Neutrophil (primary cell): ENCODE measurements at regions not wholly inside any gene's neighbourhood (a gene's known extent, or its start where the extent isn't known, plus 50 kb on each side); places are given as distances from the start of the nearest gene placed in this dataset.

ENCODE experiments used
- H3K27ac ChIP-seq: fragments of 200-600 bp; sonication (generic); 2 replicates; pipeline ENCODE4 v1.5.1; 2016; ENCODE audit warnings: mild to moderate bottlenecking, moderate library complexity
- H3K27me3 ChIP-seq: fragments of 200-600 bp; sonication (generic); 2 replicates; pipeline ENCODE4 v1.6.0; 2016; ENCODE audit warnings: mild to moderate bottlenecking
- H3K36me3 ChIP-seq: fragments of 200-600 bp; sonication (generic); 2 replicates; pipeline ENCODE4 v1.5.1; 2017
- H3K4me1 ChIP-seq, 2 experiments: fragments of 200-600 bp in 1 of 2; sonication (generic) in 1 of 2; 1 replicate in 1 of 2; 2 replicates in 1 of 2; pipeline versions ENCODE4 v1.5.1 to v1.6.1; 2013 to 2016; ENCODE audit warnings: low read depth in 1 of 2, low read length in 1 of 2, mild to moderate bottlenecking in 1 of 2, moderate library complexity in 1 of 2; ENCODE audit not compliant: control insufficient read depth in 1 of 2, insufficient read depth in 1 of 2
- H3K4me3 ChIP-seq, 2 experiments: fragments of 200-600 bp in 1 of 2; sonication (generic) in 1 of 2; 1 replicate in 1 of 2; 2 replicates in 1 of 2; pipeline ENCODE4 v1.5.1; 2013 to 2016; ENCODE audit warnings: low read depth in 1 of 2, low read length in 1 of 2, mild to moderate bottlenecking in 1 of 2, moderate library complexity in 1 of 2
- H3K9me3 ChIP-seq: fragments of 200-600 bp; sonication (generic); 2 replicates; pipeline ENCODE4 v1.5.1; 2016
- CTCF ChIP-seq: fragments of 200-600 bp; sonication (generic); IDR thresholded peaks from 2 replicates; pipeline ENCODE4 v1.5.1; 2016; ENCODE audit warnings: antibody characterized with exemption

GRCh38 chr11:22076271-22076930 is 116.5 kb upstream of the ANO5 start:
- H3K27ac ChIP-seq: no peak overlapping the region
- no peaks in the 10 kb centered on the region for H3K4me1 ChIP-seq
- no peak for TF ChIP-seq CTCF
- no peaks in the 10 kb centered on the region for H3K9me3 ChIP-seq
- H3K36me3 ChIP-seq: no peaks in the 10 kb centered on the region
- no peak overlapping the region for H3K4me3 ChIP-seq
- H3K27me3 ChIP-seq: no peaks in the 10 kb centered on the region

GRCh38 chr11:22078063-22078462 is 114.8 kb upstream of the ANO5 start:
- Histone ChIP-seq H3K9me3 (no peaks in the 10 kb centered on the region), H3K27me3 (no peaks in the 10 kb centered on the region), H3K4me3 (no peak overlapping the region), H3K4me1 (no peaks in the 10 kb centered on the region), H3K36me3 (no peaks in the 10 kb centered on the region), H3K27ac (no peak overlapping the region)
- TF ChIP-seq CTCF: no peak

GRCh38 chr11:22079133-22079872 is 113.6 kb upstream of the ANO5 start:
- Histone ChIP-seq H3K4me3 (no peak overlapping the region), H3K36me3 (no peaks in the 10 kb centered on the region), H3K27me3 (no peaks in the 10 kb centered on the region), H3K27ac (no peak overlapping the region), H3K9me3 (no peaks in the 10 kb centered on the region), H3K4me1 (no peaks in the 10 kb centered on the region)
- no peak for TF ChIP-seq CTCF

- no peaks in the 10 kb centered on the region for H3K4me1 ChIP-seq
- H3K27me3 ChIP-seq: no peaks in the 10 kb centered on the region
- no peaks in the 10 kb centered on the region for H3K9me3 ChIP-seq
- H3K4me3 ChIP-seq: no peak overlapping the region
- TF ChIP-seq CTCF: no peak
- no peaks in the 10 kb centered on the region for H3K36me3 ChIP-seq
- H3K27ac ChIP-seq: no peak overlapping the region
Measured at GRCh38 chr11:22082178-22082577, 110.7 kb upstream of the ANO5 start.

- no peaks in the 10 kb centered on the region for H3K9me3 ChIP-seq
- H3K36me3 ChIP-seq: no peaks in the 10 kb centered on the region
- H3K4me3 ChIP-seq: no peak overlapping the region
- H3K27me3 ChIP-seq: no peaks in the 10 kb centered on the region
- H3K27ac ChIP-seq: no peak overlapping the region
- H3K4me1 ChIP-seq: no peaks in the 10 kb centered on the region
- no peak for TF ChIP-seq CTCF
Measured at GRCh38 chr11:22082788-22083187, 110.1 kb upstream of the ANO5 start.
